ENCODE measurements at regions not wholly inside any gene's neighbourhood (a gene's known extent, or its start where the extent isn't known, plus 50 kb on each side); places are given as distances from the start of the nearest gene placed in this dataset.

DNA sequence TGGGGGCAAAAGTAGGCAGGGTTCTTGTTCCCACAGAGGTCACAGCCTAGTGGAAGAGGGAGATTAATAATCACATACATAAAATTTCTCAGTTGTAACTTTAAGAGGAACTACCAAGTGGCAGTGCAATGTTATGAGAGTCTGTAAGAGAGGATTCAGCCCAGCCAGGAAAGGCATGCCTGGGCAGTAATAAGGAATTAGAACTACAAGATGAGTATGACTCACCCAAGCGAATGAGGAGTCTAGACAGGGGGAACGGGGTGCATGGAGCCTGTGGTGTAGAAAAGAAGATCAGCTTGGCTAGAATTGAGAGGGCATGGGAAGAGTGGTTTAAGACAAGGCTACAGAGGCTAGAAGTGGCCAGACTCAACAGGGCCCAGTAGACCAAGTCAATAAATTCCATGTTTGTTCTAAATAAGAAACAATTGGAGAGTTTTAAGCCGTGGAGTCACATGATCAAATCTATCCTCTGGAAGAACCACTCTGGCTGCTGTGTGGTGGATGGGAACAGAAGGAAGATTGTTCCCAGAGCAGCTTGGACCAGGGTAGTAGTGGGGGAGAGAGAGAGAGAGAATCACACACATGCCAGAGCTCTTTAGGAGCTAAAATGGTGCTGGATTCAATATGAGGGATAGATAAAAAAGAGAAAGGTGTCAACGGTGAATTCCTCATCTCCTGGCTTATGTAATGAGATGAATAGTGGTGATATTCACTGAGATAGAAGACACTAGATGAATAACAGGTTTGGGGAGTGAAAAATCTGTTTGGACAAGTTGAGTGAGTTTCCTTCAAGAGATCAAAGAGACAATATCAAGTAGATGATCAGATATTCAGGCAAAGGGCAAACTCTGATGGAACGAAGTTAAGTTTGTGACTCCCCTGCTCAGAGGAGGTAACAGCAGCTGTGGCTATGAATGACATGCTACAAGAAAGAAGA is 265.1 kb downstream of the FGFR2 start:
- TF ChIP-seq, protein P1, sequence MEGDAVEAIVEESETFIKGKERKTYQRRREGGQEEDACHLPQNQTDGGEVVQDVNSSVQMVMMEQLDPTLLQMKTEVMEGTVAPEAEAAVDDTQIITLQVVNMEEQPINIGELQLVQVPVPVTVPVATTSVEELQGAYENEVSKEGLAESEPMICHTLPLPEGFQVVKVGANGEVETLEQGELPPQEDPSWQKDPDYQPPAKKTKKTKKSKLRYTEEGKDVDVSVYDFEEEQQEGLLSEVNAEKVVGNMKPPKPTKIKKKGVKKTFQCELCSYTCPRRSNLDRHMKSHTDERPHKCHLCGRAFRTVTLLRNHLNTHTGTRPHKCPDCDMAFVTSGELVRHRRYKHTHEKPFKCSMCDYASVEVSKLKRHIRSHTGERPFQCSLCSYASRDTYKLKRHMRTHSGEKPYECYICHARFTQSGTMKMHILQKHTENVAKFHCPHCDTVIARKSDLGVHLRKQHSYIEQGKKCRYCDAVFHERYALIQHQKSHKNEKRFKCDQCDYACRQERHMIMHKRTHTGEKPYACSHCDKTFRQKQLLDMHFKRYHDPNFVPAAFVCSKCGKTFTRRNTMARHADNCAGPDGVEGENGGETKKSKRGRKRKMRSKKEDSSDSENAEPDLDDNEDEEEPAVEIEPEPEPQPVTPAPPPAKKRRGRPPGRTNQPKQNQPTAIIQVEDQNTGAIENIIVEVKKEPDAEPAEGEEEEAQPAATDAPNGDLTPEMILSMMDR (IDR thresholded peaks at IDR 0.05): no peak
- TF ChIP-seq POLR2AphosphoS5 (IDR thresholded peaks at IDR 0.05): no peak
- no peak for TF ChIP-seq EP300 (IDR thresholded peaks at IDR 0.05)

Data from stomach (tissue), 4 donors.